ENCODE measurements at regions not wholly inside any gene's neighbourhood (a gene's known extent, or its start where the extent isn't known, plus 50 kb on each side); places are given as distances from the start of the nearest gene placed in this dataset.

DNA sequence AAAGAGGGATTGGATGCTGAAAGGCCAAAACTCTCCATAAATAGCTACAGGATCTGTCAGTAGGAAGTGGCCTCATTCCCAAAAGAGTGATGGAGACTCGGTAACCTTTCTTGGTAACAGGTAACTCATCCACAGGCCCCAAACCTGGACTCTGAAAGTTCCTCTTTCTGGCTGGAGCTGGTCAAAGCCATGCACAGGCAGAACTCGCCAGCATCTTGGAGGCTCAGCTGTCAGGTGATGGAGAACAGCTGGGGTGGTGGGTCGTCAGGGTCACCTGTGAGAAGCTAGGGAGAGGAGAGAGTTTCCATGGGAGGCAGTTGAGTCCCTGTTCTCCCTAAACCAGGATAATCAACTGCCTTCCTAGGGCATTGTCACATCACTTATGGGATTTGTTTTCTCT lies 354.3 kb upstream of the GATB start:
- Histone ChIP-seq H2BK120ac (ENCODE audit: low read depth, low read length, poor library complexity, severe bottlenecking) (no peak overlapping the region), H3K27me3 (ENCODE audit: insufficient read depth, low read length) (no peaks in the 10 kb centered on the region), H3K14ac (ENCODE audit: insufficient read depth, low read length) (no peak overlapping the region), H2BK12ac (ENCODE audit: insufficient read length, low read depth, low read length) (no peak overlapping the region), H3K9me3 (ENCODE audit: control insufficient read depth, low read depth, low read length) (no peaks in the 10 kb centered on the region), H4K91ac (ENCODE audit: insufficient read length, low read depth, low read length) (no peak overlapping the region), H4K8ac (replicated peaks; ENCODE audit: insufficient read length, low read depth, low read length) (no peak overlapping the region), H2BK5ac (ENCODE audit: insufficient read length, low read length) (no peak overlapping the region), H3K4ac (ENCODE audit: low read depth, low read length) (no peak overlapping the region), H3T11ph (ENCODE audit: low read length) (no peak overlapping the region), H2AFZ (ENCODE audit: low read length) (no peak overlapping the region), H3K56ac (ENCODE audit: insufficient read length, low read depth, low read length) (no peak overlapping the region), H4K20me1 (ENCODE audit: control insufficient read depth, insufficient read depth, insufficient read length) (no peaks in the 10 kb centered on the region), H2BK15ac (ENCODE audit: low read depth, low read length) (no peak overlapping the region), H4K5ac (ENCODE audit: insufficient read length, low read depth, low read length) (no peak overlapping the region), H3K27ac (ENCODE audit: insufficient read length, low read depth, low read length) (no peak overlapping the region), H3K23ac (ENCODE audit: insufficient read length, low read depth, low read length) (no peak overlapping the region), H3K4me1 (ENCODE audit: insufficient read depth, low read length) (no peaks in the 10 kb centered on the region), H3K23me2 (ENCODE audit: insufficient read length, low read depth, low read length, poor library complexity, severe bottlenecking) (no peaks in the 10 kb centered on the region), H2BK20ac (ENCODE audit: low read depth, low read length, poor library complexity, severe bottlenecking) (no peak overlapping the region), H3K18ac (ENCODE audit: insufficient read length, low read depth, low read length) (no peak overlapping the region), H2AK5ac (ENCODE audit: insufficient read length, low read length) (no peak overlapping the region), H3K79me1 (ENCODE audit: insufficient read depth, low read depth, low read length, poor library complexity, severe bottlenecking) (no peaks in the 10 kb centered on the region), H3K4me2 (ENCODE audit: insufficient read depth, insufficient read length, low read length) (no peak overlapping the region), H3K79me2 (ENCODE audit: insufficient read depth, low read length) (no peaks in the 10 kb centered on the region), H3K9ac (ENCODE audit: extremely low read depth, insufficient read length, low read length) (no peak overlapping the region)
- H3K9me3 Mint-ChIP-seq: no peaks in the 10 kb centered on the region
- H3K4me3 Mint-ChIP-seq: no peak overlapping the region
- no peak for DNase-seq
- no CpG with 5 or more reads among the region's 3 CpGs for WGBS (ENCODE audit: extremely low coverage, insufficient read length, low lambda C conversion rate)
- peaks cover 28% of the 10 kb centered on the region for H3K27me3 Mint-ChIP-seq (ENCODE audit: low read depth)
- H3K4me1 Mint-ChIP-seq: peaks cover 5 to 12% of the 10 kb centered on the region in 2 experiments; a peak in 2 of 4 replicates
- TF ChIP-seq, protein P1, sequence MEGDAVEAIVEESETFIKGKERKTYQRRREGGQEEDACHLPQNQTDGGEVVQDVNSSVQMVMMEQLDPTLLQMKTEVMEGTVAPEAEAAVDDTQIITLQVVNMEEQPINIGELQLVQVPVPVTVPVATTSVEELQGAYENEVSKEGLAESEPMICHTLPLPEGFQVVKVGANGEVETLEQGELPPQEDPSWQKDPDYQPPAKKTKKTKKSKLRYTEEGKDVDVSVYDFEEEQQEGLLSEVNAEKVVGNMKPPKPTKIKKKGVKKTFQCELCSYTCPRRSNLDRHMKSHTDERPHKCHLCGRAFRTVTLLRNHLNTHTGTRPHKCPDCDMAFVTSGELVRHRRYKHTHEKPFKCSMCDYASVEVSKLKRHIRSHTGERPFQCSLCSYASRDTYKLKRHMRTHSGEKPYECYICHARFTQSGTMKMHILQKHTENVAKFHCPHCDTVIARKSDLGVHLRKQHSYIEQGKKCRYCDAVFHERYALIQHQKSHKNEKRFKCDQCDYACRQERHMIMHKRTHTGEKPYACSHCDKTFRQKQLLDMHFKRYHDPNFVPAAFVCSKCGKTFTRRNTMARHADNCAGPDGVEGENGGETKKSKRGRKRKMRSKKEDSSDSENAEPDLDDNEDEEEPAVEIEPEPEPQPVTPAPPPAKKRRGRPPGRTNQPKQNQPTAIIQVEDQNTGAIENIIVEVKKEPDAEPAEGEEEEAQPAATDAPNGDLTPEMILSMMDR (conservative IDR thresholded peaks at IDR 0.05): no peak
- peak overlapping the region in 1 of 3 experiments; percentile 33; a peak in 1 of 7 replicates for H3K27ac Mint-ChIP-seq
- no peaks in the 10 kb centered on the region for H3K36me3 Mint-ChIP-seq (ENCODE audit: insufficient read depth in 1 of 3, low read depth in 3 of 3)
